GM21447 (cell line): ENCODE measurements at regions not wholly inside any gene's neighbourhood (a gene's known extent, or its start where the extent isn't known, plus 50 kb on each side); places are given as distances from the start of the nearest gene placed in this dataset.

ENCODE experiments used
- ATAC-seq: cut with Tn5 transposase; IDR thresholded peaks from one replicate; pipeline ENCODE4 v1.9.1; 2021; ENCODE audit not compliant: unreplicated experiment

GRCh38 chr18:24561369-24561965 lies 101.0 kb downstream of the HRH4 start:
- no peak for ATAC-seq

- ATAC-seq: no peak
Observed at GRCh38 chr18:24567199-24567598, 106.8 kb downstream of the HRH4 start.

GRCh38 chr18:24570716-24571115 lies 110.3 kb downstream of the HRH4 start:
- no peak for ATAC-seq

GRCh38 chr18:24582771-24583170 lies 122.3 kb downstream of the HRH4 start:
- no peak for ATAC-seq

- no peak for ATAC-seq
Observed at GRCh38 chr18:24584205-24584604, 123.8 kb downstream of the HRH4 start.

GRCh38 chr18:24584813-24585212 lies 124.4 kb downstream of the HRH4 start:
- ATAC-seq: no peak

GRCh38 chr18:24585996-24586566 lies 125.6 kb downstream of the HRH4 start:
- no peak for ATAC-seq

- no peak for ATAC-seq
Observed at GRCh38 chr18:24586662-24587360, 126.4 kb downstream of the HRH4 start.

- no peak for ATAC-seq
Observed at GRCh38 chr18:24588440-24588839, 128.0 kb downstream of the HRH4 start.

- no peak for ATAC-seq
Observed at GRCh38 chr18:24590946-24591345, 130.5 kb downstream of the HRH4 start.

- no peak for ATAC-seq
Observed at GRCh38 chr18:24593401-24593800, 133.0 kb downstream of the HRH4 start.

- no peak for ATAC-seq
Observed at GRCh38 chr18:24593886-24594285, 133.4 kb downstream of the HRH4 start.

- no peak for ATAC-seq
Observed at GRCh38 chr18:24595561-24596031, 135.2 kb downstream of the HRH4 start.

GRCh38 chr18:24600076-24600654 lies 139.7 kb downstream of the HRH4 start:
- no peak for ATAC-seq

- ATAC-seq: no peak
Observed at GRCh38 chr18:24601585-24601984, 141.1 kb downstream of the HRH4 start.

- ATAC-seq: no peak
Observed at GRCh38 chr18:24602201-24602600, 141.8 kb downstream of the HRH4 start.

GRCh38 chr18:24603151-24603550 lies 142.7 kb downstream of the HRH4 start:
- no peak for ATAC-seq

GRCh38 chr18:24605444-24605843 lies 145.0 kb downstream of the HRH4 start:
- no peak for ATAC-seq

- no peak for ATAC-seq
Observed at GRCh38 chr18:24609254-24609653, 148.8 kb downstream of the HRH4 start.

GRCh38 chr18:24611075-24611474 lies 150.6 kb downstream of the HRH4 start:
- ATAC-seq: no peak

GRCh38 chr18:24613896-24614640 lies 153.6 kb downstream of the HRH4 start:
- ATAC-seq: no peak
